Hematopoietic multipotent progenitor cell (in vitro differentiated cells): ENCODE measurements at regions not wholly inside any gene's neighbourhood (a gene's known extent, or its start where the extent isn't known, plus 50 kb on each side); places are given as distances from the start of the nearest gene placed in this dataset.

Source experiments
- DNase-seq, 3 donors: peaks; one replicate each; pipeline ENCODE4 v3.0.0-alpha.2; 2011 to 2015; ENCODE audit warnings: low read depth in 2 of 3, low spot score in 2 of 3

DNA sequence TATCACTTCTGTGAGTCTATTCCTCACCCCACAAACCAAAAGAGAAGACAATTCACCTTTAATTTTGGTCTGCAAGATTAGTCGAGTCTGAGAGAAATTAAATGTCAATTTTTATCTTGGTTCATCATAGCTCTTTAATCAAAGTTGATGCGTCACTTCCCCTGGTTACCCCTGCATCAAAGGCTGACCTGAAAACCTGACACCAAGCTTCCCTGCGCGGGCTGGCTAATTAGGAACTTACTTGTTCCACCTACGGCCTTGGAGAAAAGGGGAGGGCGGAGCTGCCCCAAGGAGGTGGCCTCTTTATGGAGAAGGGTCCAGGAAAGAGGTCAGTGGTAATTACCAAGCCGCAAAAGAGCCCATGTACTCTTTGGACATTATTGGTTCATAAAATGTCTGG lies 218.4 kb downstream of the ARRDC4 start:
- peak in 1 of 3 donors; percentile 30 for DNase-seq

DNA sequence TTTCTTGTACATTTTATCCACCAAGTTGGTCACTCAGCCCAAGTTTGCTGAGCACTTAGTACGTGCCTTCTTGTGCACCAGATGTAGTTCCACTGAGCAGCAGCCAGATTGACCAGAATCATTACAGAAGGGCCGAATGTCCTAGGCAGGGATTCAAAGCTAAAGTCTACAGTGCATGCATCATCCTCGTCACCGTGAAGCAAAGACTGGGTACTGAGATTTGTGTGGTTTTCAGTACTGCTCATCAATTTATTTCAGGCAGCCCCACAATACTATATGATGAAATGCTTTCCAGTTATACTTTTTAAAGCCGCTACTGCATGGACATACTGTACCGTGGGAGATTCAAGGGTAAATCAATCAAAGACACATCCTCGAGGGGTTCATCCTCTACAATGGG lies 227.0 kb downstream of the ARRDC4 start:
- DNase-seq = no peak

DNA sequence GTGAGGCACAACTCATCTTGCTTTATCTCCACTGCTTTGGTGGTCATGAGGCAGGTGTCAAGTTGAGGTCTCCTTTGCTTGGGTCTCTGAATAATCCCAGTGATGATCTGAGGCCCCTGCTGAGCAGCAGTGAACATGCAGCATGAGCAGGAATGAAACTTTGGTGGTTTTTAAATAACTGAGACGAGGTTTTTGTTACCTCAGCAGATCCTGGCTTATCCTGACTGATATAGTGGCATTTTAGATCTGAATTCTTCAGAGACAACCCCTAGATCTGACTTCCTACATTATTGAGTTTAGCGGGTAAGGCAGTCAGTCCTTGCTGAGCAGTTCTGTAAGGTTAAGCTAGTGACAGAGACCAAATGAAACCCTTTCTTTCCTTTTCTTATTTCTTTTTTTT lies 230.4 kb downstream of the ARRDC4 start:
- DNase-seq = no peak

DNA sequence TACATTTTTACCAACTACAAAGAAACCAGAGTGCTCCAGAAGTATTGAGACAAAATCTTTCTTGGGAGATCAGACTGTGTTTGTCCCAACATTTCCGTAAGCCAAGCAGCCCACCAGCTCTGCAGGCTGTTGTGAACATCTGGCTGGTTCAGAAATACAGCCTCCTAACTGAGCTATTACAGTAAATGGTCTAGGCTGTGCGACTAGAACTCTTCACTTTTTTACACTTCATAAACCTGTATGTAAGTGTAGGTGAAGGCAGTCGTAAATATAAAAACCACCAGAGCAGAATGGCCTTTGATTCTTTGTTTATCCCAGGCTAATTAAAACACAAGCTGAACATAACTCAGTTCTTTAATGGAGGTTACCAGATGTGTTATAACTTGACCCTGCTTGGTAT lies 235.3 kb downstream of the ARRDC4 start:
- no peak for DNase-seq

DNA sequence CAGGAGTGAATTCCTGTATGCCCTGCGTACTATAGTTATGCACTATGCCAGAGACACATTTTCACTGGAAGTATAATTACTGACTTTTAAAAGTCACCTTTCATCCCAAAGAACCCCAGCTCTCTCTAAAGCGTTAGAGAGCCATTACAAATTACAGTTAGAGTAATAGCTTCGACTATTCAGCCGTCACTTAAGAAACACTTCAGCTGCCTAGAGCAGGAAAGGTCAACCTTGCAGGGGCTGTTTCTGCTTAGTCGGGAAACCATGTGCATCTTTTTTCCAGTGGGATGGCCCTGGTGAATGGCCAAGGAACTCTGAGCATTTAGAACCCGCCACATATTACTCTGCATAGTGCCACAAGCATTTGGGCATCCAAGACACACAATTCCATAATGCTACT lies 235.9 kb downstream of the ARRDC4 start:
- DNase-seq = no peak

DNA sequence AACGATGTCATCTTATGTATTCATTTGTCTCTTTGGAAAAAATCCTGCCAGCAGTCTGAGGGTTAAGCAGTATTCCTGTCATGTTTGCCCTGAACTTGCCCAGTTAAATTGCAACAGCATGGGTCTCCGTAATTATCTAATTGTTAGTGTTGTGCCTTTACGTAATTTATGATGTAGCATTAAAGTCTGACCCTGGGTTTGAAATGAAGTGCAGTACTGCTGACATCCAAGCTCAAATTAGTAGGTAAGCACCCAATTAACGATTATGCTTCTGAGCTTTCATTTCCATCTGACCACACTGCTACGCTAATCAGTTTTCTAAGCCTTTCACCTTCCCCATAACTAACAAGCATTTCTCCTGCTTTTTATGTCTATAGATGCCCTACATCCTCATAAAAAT lies 241.8 kb downstream of the ARRDC4 start:
- no peak for DNase-seq

DNA sequence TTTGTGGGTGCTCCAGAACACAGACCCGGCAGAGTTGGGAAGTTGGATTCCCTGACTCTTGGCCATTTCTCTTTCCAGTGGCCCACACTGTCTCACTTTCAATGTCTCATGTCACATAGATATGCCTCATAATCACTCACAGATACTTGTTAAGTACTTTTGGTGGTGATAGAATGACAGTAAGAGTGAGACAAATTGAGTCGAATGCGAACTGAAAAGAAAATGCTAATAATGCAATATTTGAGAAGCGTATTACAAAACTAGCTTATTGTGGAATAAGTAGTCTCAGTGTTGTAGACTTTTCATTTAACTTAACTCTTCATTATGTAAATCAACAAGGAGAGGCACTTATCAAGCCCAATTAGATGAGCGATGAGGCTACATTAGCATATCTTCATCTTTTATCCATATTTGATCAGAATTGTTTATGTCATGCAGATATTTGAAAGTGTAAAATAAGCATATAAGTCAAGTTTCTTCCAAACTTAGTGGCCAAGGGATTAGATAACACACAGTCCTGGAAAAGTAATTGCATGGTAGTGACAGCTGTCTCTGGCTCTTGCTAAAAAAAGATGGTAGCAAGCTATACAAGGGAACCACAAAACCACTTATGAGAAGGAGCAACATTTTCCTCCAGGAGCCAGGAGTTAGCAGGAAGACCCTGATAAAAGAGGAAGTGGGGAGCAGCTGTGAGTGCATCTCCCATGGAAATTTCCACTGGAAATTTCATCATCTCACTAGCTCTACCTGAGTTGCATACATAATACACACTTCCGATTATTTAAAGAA lies 243.6 kb downstream of the ARRDC4 start:
- DNase-seq = no peak

DNA sequence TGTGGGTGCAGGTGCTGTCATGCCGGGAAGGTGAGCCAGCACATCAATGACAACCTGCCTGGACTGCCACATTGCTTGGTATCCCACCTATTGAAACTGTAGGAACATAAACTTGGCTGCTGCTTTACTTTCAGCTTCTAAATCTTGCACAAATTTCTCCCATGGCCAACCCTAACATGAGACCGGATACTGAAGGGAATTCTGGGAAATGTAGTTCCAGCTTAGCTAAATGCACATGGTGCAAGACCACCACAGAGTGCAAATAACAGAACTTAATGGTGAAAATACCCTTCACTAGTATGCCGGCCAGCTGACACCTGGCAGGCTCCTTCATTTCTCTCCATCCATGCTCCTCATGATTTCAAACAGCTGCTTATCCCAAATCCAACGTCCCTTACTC lies 247.4 kb downstream of the ARRDC4 start:
- DNase-seq = no peak

DNA sequence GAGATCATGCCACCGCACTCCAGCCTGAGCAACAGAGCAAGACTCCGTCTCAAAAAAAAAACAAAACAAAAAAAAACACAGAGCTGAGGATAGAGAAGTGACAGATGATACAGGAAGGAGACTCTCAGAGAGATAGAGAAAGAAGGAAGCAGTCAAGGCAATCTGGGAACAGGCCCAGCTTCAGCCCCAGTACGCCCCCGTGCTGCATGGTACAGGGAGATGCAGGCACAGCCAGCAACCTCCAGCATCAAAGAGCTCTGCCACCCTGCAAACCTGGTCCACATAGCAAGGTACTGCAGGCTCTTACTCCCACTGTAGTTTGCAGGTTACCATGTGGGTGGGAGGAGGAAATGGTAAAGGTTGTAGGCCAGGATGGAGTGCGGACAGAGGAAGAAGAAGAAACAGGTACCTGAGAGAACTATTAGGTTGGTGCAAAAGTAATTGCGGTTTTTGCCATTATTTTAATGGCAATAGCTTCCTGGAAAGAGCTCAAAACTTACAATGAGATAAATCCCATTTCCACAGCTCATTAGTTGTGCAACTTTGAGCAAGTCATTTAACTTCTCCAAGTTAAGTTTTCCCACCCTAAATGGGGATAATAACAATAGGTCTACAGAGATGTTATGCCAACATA lies 253.0 kb downstream of the ARRDC4 start:
- no peak for DNase-seq

DNA sequence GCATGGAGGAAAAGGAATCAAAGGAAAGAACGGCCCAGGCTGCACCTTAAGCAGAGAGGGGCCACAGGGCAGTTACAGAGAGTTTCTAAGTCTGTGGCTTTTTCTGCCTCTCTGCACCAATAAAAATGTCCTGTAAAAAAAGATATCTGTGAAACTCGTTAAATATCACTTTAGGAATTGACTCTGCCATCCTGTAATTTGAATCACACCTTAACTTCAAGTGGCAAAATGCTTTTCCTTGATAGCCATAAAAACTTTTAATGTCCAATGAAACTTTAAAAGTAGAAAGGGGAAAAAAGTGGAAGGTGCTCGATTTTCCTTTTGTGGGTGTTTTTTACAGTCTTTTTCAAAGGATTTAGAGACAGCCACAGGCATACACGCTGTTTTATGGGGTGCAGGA lies 255.7 kb downstream of the ARRDC4 start:
- DNase-seq = no peak

DNA sequence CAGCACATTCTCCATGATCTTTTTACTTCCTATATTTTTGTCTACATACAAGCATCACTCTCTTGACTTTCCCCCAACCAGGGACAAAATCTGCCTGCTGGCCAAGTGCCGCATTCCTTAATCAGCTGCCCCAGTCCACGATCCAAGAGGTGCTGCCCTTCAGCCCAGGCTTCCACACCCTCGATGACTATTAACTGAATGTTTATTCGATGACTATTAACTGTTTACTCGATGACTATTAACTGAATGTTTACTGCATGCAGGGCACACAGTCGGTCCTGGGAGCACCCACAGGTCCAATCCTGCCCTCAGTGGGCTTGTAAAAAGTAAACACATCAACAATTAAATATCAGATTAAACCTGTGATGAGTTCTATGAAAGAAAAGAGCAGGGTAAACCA lies 256.9 kb downstream of the ARRDC4 start:
- no peak for DNase-seq

DNA sequence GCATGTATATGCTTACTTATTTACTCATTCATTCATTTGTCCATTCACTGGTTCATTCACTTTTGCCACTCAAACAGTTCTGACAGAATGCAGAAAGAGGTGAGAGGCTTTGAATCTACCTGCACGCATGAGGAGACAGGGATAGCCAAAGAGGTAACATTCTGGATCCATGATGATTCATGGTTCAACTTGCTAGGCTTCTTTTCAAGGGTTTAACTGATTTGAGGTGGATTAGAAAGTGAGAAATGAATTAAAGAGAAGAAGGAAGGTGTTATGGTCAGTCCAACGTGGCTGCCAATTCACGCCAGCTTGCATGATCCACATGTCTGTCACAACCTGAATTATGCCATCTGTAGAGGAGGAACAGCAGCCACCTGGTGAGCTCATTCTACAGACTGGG lies 260.6 kb downstream of the ARRDC4 start:
- DNase-seq = no peak

DNA sequence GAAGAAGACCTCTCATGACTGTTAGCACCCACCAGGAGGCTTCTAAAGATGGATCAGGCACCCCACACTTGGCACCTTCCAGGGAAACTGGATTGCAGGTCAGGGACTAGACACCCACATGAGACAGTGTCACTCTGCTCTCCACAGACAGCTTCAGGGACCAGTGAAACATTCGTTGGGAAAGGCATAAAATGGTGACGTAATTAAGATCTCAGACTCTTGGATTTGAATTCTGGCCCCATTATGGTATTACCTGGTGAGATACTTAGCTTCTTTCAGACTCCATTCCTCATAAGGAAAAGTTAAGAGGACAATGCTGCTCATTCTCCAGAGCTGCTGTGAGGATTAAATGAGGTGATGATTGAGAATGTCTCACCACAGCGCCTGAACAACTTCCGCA lies 261.1 kb downstream of the ARRDC4 start:
- DNase-seq = no peak

DNA sequence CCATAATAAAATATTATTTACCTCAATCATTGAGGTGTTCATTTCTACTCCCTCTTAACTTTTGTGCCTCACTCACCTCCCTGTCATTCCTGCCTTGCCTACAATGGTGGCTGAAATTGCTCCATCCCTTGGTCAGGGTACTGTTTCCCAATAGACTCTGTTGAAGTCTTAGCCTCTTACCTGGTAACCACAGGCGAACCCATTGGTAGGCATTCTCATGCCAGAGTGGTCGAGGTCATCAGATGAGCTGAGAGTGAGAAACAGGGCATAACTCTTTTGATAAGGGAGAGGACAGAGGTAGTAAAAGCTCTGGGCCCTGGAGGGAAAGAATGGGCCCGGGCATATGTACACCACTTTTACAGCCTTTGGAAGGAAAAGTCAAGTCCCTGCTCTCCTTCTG lies 265.6 kb downstream of the ARRDC4 start:
- DNase-seq = no peak

DNA sequence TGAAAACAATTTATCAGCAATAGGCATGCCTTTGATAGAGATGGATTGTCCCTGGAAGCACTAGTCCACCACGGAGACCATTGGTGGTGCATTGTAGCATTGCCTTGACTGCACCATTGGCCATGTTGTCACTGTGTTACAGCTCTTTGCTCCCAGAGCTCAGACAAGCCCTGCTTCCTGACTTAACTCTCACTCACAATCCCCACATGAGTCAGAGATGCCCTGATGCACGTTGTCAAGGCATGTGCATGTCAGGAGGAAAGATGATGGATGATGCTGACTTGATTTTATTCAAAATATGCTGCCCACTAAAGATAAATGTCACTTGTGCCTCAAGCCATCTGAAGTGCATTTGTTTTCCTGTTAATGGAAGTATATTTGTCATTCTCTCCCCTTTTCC lies 266.1 kb downstream of the ARRDC4 start:
- DNase-seq = no peak

DNA sequence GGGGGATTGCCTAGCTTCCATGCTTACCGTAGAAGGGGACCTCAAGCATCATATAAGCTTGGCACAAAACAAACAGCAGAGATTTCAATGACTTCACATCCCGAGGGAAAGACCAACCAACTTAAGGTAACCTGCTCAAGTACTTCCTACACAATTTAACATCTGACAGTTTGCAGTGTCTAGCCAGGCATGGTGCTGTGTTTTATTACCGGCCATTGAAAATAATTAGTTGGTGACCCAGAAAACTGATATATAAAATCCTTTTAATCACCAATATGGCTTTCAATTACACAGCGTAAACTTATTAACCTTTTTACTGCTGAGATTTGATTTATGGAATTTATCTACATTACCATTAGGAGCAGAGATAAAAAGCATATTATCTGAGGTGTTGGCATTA lies 268.3 kb downstream of the ARRDC4 start:
- DNase-seq = no peak

DNA sequence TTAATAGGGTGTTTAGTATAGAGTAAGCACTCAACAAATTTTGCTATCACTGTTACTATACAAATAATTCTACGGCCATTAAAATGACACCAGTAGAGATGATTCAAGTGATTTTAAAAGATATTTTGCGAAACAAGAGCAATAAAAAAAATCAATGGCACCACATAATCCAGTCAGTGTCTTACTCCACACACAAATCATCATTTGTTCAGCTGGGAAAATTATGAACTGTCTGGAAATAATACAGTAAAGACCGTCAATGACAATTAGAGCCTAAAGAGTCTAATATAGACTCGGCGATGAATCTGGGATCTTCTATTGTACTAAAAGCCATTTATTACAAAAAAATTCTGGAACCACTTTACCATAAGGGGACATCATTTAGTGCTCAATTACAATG lies 270.5 kb downstream of the ARRDC4 start:
- no peak for DNase-seq

DNA sequence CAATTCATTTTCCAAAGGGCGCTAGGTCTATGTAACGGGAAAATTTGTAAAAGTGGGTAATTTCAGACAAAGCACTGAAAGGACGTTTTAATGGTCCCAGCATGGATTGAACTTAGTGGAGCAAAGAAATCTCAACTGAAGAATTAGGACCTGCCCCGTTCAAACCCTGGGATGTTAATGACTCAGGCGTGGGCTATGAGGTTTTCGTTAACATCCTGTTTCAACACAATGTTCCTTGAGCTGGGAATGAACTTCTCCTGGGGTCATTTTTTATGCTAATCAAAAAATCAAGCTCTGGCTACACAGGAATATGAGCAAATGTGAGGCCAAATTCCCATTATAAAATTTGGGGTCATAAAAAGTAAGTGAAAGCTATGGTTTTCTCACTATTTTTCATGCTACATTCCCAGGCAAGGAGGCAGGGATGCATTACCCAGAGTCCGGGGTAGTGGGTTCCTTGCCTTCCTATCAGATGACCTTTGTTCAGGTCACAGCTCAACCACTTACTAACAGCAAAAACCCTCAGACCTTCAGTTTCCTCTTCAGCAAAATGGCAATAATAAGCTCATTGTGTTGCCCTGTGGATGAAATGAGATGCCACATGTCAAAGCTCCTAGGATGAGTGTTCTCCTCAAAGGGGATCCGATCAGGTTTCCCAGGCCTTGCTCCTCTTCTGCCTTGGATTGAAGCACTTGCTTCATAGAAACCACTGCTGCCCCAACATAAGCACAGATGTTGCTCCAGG lies 271.4 kb downstream of the ARRDC4 start:
- DNase-seq = no peak

DNA sequence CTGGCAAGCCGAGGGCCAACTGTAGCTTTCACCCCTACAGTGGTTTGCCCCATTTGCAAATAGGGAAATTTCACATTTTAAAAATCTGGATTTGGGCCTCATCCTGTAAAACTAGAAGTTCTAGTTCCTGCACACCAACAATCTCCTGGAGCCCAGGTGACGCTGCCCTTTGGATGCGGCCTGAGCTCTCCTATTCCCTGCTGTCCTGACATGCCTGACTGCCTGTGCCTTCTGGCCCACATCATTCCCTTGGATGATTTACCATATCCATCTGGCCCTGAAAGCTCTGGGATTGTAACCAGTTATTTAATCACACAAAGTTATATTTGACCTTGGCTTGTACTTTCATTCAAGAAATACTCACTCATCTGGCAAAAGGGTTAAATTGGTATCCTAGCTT lies 272.3 kb downstream of the ARRDC4 start:
- DNase-seq = no peak

DNA sequence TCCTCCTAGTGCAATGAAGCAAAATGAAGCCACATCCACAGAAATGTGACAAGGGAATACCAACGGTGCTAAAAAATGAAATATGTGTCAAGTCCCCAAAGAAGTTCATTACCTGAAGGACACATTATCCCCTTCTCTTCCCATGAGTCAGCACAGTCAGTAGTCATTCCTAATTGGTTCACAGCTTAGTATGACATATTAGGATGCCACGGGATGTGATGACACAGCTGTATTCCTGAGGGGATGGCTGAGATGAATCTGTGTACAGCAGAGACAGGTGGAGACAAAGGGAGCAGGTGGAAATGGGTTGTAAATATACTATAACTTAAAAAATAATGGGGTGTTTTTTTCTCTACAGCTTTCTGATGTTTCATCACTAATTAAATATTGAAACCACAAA lies 273.4 kb downstream of the ARRDC4 start:
- DNase-seq = no peak

DNA sequence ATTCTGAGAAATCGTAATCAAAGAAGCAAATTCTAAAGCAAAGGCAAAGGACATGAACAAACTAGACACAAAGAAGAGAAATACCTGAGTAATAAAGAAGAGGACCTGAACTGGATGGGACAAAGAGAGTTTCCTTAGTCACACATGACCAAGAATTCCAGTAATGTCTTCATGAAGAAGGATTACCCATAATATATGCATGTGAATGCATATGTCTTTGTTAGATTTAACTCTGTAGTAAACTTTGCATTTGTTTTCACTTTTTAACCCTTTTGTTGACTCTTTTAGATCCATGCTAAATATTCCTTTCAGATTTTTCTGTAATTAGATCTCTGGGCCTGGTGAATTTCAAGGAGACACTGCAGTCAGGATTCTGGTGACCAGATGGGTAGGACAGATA lies 279.8 kb downstream of the ARRDC4 start:
- no peak for DNase-seq

DNA sequence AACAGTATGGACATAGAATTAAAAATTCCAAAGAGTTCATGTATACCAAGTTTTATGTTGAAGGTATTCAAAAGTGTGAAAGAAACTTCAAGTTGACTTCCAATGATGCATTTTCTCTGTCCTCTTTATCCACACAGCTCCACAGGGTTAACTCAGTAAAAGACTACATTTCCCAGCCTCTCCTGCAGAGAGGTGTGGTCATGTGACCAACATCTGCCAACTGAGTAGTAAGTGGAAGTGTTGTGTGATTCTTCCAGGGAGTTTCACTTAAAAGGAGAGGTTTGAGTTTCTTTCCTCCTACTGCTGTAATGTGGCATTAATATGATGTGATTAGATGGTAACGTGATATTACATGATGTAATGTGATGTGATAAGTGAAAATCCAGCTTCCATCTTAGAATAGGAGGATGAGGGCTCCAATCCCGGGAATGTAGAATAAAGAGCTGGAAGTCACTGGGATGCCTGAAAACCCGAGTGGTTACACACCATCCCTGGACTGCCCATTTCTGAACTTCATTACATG lies 280.6 kb downstream of the ARRDC4 start:
- no peak for DNase-seq
